ENCODE measurements at regions not wholly inside any gene's neighbourhood (a gene's known extent, or its start where the extent isn't known, plus 50 kb on each side); places are given as distances from the start of the nearest gene placed in this dataset.

- TF ChIP-seq CTCF (IDR thresholded peaks at IDR 0.05) (no peak), POLR2A (IDR thresholded peaks at IDR 0.05) (no peak)
These were observed 385.5 kb upstream of the MEF2C start for GRCh38 chr5:89268460-89268859.
